NOMO-1 treated with DMSO at 0.1 percent for 48 hours (cell line): ENCODE measurements at regions not wholly inside any gene's neighbourhood (a gene's known extent, or its start where the extent isn't known, plus 50 kb on each side); places are given as distances from the start of the nearest gene placed in this dataset.
"Not testable (repeated sequence)": the region's sequence is repeated elsewhere in the genome, so short reads cannot be mapped to it uniquely, and the experiment has no call there.

ENCODE experiments used
- DNase-seq: peaks from one replicate; lab custom pipeline; 2025; ENCODE audit not compliant: unreplicated experiment; lab: John Stamatoyannopoulos, UW

DNA sequence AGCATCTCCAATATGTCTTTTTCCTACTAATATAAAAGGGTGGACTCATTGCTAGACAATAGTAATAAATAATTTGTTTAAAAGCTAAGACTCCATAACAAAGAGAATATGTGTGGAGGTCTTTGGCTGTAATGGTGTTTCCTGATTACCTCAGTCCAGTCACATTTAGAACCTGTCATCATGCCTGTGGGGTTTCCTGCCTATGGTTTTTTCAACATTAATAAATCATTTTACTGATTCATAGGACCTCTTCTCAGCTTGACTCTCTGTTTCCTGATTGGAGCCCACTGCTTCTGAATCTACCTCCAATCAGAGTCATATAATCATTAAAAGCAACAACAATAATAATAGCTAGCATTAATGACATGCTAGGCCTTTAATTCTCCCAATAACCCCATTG, 52.4 kb upstream of the GNAI1 start:
- no peak for DNase-seq

DNA sequence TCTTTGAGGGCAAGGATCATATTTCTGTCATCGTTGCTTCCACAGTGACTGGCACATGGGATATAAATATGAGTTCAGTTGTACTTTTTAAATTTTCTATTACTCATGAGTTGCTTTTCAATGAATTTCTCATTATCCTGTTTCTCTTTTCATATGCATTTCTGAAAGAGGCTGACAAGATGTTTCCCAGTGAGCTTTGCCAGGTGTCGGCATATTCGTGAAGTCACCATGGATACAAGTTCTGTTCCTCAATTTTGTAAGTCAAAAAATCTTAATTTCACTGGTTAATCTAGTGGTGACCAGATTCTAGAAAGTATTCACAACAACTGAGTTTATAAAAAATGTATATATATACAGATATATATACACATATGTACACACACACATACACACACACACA, 55.7 kb upstream of the GNAI1 start:
- DNase-seq, result no peak

- DNase-seq, result peak; percentile 85
Measured at GRCh38 chr7:80078159-80078731, 56.4 kb upstream of the GNAI1 start.

DNA sequence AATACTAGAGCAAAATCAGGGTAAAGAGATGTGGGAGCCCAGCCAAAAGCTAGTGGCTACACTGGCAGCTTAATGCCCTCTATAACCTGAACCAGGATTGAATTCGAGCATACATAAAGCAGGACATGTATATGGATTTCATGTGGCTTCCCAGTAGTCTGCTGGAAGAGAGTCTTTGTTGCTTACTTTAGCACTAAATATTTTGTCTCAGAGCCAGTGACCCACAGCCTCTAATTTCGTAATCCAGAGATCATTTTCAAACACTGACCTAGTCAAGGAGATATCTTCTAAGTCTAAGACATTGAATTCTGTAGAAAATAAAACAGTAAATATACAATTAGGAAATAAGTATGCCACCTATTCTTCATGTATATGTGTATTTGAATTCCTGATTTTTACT, 64.2 kb upstream of the GNAI1 start:
- DNase-seq, result no peak

GRCh38 chr7:80066639-80067038, 68.0 kb upstream of the GNAI1 start:
- no peak for DNase-seq

DNA sequence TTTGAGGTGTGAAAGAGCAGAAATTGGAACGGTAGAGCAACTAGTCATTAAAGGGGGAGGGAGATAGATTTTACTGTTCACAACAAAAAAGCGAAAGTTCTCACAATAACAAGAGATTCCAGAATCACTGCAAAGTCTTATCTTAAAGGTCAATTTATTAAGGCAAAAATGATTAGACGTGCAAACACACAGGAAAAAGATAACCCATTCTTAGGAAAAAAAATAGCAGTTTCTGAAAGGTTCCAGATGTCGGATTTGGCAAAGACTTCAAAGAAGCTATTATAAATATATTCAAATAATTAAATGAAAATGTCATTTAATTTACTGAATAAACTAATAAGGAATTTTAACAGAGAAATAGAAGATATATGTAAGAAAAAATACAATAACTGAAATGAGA, 70.8 kb upstream of the GNAI1 start:
- no peak for DNase-seq

DNA sequence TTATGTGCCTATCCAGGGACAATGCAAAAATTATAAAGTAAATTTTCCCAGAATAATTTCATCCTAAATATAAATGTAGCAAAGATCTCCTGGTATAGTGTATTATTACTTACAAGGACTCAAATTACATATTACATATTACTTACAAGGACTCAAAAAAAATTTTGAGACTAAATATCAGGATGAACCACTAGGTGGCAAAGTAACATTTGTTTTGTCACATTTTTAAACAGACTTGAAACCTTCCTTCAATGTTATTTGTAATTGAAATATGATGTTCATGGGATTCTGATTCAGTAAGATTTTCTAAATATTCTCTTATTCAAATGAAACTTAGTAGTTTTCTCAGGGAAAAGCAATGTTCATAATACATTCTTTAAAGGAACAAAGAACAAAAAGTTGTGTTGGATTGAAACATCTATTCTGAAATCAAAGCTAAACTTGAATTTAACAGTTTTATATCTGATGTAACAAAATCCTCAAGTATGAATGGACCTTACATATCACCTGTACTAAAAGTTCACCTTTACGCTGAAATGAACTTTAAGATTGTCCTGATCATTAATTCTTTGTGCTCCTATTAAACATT, 74.3 kb upstream of the GNAI1 start:
- DNase-seq, result peak; percentile 87

DNA sequence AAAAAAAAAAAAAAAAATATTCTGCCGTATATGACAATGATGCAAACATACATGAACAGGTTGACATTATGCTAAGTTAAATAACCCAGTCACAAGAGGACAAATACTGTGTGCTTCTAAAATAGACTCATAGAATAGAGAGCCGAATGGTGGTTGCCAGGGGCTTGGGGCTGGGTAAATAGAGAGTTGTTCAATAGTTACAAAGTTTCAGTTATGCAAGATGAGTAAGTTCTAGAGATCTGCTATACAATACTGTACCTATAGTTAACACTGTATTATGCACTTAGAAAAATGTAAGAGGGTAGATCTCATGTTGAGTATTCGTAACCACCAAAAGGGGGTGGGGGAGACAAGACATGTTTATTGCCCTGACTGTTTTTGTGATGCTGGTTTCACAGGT, 77.1 kb upstream of the GNAI1 start:
- no peak for DNase-seq

- DNase-seq, result no peak
Measured at GRCh38 chr7:80054356-80054755, 80.3 kb upstream of the GNAI1 start.

DNA sequence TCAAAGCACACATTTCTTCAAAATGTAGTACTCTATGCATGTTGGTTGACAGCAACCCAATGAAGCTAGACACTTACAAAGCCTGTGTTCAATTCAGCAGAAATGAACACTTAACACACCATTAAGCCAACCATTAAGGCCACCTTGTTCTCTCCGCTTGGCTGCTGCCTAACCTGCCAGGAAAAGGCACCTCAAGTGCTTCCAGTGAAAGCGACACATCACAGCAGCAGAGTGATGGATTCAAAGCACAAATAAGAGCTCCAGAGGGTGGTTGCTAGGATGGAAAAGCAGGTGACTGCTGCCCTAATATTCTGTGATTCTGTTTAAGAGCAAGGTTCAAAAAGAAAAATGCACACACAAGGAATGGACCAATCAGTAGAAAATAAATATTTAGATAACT, 81.5 kb upstream of the GNAI1 start:
- no peak for DNase-seq

DNA sequence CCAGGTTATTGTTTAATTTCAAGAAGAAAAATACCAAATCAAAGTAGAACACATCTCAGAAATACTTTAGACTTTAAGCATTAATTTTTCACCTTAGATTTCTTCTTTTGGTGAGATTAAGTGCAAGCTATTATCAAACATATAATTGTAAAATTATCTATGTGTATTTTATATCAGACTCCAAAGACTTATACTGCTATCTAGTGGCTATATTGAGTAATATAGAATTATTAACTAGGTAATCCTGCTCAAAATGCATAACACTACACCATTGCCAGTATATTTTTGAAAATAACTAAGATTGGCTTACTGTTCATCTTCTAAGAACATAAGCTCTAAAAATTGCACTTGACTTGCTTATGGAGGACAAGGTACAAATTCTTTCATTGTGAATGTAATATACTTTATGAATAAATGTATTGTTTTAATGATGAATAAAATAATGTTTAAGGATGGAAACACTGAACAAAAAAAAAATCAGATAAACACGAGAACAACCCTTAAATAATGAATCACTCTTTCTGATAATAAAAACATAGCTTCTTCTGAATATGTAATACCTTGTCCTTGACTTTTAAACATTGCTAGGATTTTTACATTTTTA, 86.7 kb upstream of the GNAI1 start:
- DNase-seq, result peak; percentile 32

DNA sequence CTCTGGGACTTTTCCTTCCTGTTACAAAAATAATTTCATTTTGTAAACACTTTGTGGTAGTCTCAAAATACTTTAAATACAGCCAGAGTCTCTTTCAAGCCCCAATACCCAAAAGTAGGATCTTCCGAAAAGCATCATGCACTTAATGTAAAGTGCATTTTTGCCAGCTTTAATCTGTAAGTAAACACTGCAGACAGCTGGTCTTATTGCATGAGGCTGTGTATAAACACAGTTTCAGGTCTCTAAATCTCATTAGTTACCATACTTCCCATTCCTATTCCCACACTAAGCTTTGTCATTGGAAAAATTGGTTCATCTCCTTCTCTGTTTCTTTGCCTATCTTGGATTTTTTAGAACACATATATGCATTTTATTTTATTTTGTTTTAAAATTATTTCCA, 87.6 kb upstream of the GNAI1 start:
- no peak for DNase-seq

- DNase-seq, result no peak
Measured at GRCh38 chr7:80044796-80045195, 89.8 kb upstream of the GNAI1 start.

DNA sequence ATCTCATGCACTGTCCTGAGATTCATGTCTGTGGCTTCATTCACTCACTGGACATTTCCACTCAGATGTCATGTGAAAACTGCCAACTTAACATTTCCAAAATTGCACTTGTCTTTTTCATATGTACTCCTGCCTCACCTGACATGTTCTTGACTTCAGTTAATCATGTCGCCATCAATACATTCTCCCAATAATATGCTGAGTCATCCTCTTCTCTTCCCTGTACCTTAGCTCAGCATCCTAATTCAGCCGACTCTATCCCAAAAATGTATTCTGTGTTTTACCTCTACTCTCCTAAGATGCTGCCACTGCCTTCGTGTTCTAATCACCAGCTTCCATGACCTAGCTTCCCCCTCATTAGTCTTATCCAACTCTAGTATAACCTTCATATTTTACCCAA, 93.9 kb upstream of the GNAI1 start:
- DNase-seq, result no peak

DNA sequence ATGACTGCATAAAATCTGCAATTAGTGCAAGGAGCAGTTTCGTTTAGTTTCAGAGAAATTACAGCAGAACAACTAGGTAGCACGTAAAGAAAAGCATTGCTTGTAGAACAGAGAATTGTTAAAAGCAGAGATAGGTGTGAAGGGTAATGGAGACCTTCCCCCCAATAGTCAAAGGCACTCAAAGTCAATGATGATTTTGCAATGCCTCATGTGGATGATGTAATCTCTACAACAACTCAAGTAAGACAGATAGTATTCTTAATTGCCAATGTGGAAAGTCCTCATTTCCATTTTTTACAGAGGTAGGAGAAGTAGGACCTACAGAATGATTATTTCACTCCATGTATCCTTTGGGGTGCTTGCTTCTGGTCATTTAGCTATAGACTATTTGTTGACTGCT, 94.3 kb upstream of the GNAI1 start:
- DNase-seq, result no peak

GRCh38 chr7:80039251-80039884, 95.3 kb upstream of the GNAI1 start:
- no peak for DNase-seq

DNA sequence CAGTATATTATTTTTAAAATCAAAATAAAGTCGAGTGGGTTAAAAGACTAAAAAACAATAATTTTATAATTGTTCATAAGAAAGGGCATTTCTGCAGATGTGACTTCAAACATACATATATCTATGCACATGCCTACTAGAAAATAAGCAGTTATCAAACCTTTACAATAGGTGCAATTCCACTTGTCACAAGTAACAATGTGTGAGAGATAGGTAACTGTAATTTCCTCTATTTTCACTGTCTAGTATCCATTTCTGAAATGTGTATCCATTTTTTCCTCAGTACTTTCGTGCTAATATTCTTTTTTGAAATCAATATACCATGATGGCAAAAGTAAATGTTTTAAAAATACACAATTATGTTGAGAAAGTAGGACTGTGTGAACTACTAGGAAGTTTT, 96.9 kb upstream of the GNAI1 start:
- no peak for DNase-seq

GRCh38 chr7:80036107-80036506, 98.5 kb upstream of the GNAI1 start:
- no peak for DNase-seq

- no peak for DNase-seq
Measured at GRCh38 chr7:80028717-80029116, 105.9 kb upstream of the GNAI1 start.

DNA sequence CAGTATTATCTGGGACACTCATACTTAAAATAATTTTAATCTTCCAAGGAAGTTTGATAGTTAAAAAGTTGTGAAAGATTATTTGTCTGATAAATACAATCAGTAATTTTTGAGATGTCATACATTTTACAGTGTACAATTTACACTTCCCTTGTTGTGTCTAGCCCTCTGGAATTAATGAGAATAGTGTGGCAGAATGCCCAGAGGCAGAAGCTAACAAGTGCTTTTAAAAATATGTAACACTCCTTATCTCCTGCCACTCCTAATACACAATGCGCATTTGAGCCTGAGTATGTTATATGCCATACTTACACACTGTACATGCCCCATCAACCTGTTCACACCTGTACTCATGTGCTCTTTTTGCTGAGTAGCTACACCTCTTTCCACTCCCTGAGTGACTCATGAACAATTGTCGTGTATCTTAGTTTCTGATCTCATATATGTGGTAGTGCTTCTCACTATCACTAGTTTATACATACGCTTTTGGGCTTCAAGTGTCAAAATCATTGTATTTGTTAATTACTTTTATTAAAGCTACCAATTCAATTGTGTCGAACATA, 106.9 kb upstream of the GNAI1 start:
- DNase-seq, result no peak

DNA sequence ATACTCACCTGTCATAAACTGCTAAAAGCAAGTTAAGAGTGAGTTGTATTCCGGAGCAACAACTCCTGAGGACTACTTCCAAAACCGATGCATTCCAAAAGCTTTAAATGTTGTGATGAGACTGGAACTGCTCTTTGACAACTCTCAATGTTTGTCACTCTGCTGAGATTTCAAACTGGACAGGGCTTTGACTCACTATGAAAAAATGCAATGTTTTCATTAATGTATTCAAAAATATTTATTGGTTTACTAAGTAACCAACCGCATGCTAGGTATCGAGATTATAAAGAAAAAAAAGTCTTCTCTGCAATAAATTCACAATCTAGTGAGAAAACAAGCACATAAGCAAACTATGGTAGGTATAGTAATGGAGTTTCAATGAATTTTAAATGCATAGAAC, 107.9 kb upstream of the GNAI1 start:
- DNase-seq, result no peak

GRCh38 chr7:80020277-80020676, 114.4 kb upstream of the GNAI1 start:
- DNase-seq, result not testable (repeated sequence)
